IMR-90 (cell line): ENCODE measurements at regions not wholly inside any gene's neighbourhood (a gene's known extent, or its start where the extent isn't known, plus 50 kb on each side); places are given as distances from the start of the nearest gene placed in this dataset.

Experiments used
- ATAC-seq: fragments of 200-7000 bp; cut with Tn5 transposase; 2 replicates; pipeline ENCODE4 v1.9.1; 2020; ENCODE audit warnings: low read depth, mild to moderate bottlenecking, moderate library complexity
- BruUV-seq: library from RNA; stranded (reverse); fragments of 400-500 nt; replicated peaks from 2 replicates; lab custom pipeline; 2021; lab: Mats Ljungman, UMichigan
- CTCF ChIA-PET: fragments of 300-600 bp; formaldehyde crosslinking; extraction: SDS; loops from one replicate; lab custom pipeline; 2021; ENCODE audit warnings: antibody characterized with exemption; lab: Yijun Ruan, JAX
- POLR2A ChIA-PET: fragments of 300-600 bp; sonication (Branson Sonifier 250); formaldehyde crosslinking; loops from one replicate; lab custom pipeline; 2022; ENCODE audit warnings: antibody characterized with exemption; ENCODE audit not compliant: unreplicated experiment; lab: Charles Lee
- DNase-seq: peaks from one replicate; pipeline ENCODE4 v3.0.0; 2013
- H2AFZ ChIP-seq: replicated peaks from 2 replicates; pipeline ENCODE3; 2013; ENCODE audit warnings: low read length, mild to moderate bottlenecking; ENCODE audit not compliant: poor library complexity
- H2AK5ac ChIP-seq: 2 replicates; pipeline ENCODE4 v1.6.1; 2013; ENCODE audit warnings: low read depth, low read length, inconsistent platforms
- H2AK9ac ChIP-seq: replicated peaks from 2 replicates; pipeline ENCODE3; 2013; ENCODE audit warnings: mild to moderate bottlenecking, low read depth, low read length, moderate library complexity; ENCODE audit not compliant: poor library complexity
- H2BK120ac ChIP-seq: 2 replicates; pipeline ENCODE4 v1.6.1; 2013; ENCODE audit warnings: low read depth, low read length, inconsistent platforms
- H2BK15ac ChIP-seq: 3 replicates; pipeline ENCODE4 v1.6.1; 2013; ENCODE audit warnings: low read depth, low read length, inconsistent platforms
- H2BK20ac ChIP-seq: 2 replicates; pipeline ENCODE4 v1.6.1; 2013; ENCODE audit warnings: low read depth, mild to moderate bottlenecking, inconsistent platforms, low read length, moderate library complexity
- H2BK5ac ChIP-seq: 2 replicates; pipeline ENCODE4 v1.6.1; 2013; ENCODE audit warnings: mild to moderate bottlenecking, low read depth, low read length, inconsistent platforms; ENCODE audit not compliant: poor library complexity, severe bottlenecking
- H3K14ac ChIP-seq: replicated peaks from 2 replicates; pipeline ENCODE4 v1.6.1; 2013; ENCODE audit warnings: low read depth, low read length, inconsistent platforms
- H3K18ac ChIP-seq: 2 replicates; pipeline ENCODE4 v1.6.1; 2013; ENCODE audit warnings: low read depth, low read length, control low read depth
- H3K23ac ChIP-seq: 2 replicates; pipeline ENCODE4 v1.6.1; 2013; ENCODE audit warnings: low read depth, low read length, inconsistent platforms
- H3K27ac ChIP-seq: 2 replicates; pipeline ENCODE4 v1.5.1; 2013; ENCODE audit warnings: mild to moderate bottlenecking, control low read depth, low read length; ENCODE audit not compliant: insufficient read depth
- H3K27me3 ChIP-seq: 2 replicates; pipeline ENCODE4 v1.6.1; 2013; ENCODE audit warnings: low read length; ENCODE audit not compliant: control insufficient read depth, insufficient read depth
- H3K36me3 ChIP-seq: 2 replicates; pipeline ENCODE4 v1.6.1; 2013; ENCODE audit warnings: low read length, mixed read lengths; ENCODE audit not compliant: control insufficient read depth, insufficient read depth
- H3K4ac ChIP-seq: 2 replicates; pipeline ENCODE4 v1.6.1; 2013; ENCODE audit warnings: low read depth, low read length, inconsistent platforms
- H3K4me1 ChIP-seq: 2 replicates; pipeline ENCODE4 v1.6.1; 2013; ENCODE audit warnings: low read length, mixed read lengths; ENCODE audit not compliant: control insufficient read depth, insufficient read depth
- H3K4me2 ChIP-seq: 2 replicates; pipeline ENCODE4 v1.6.1; 2013; ENCODE audit warnings: low read depth, mild to moderate bottlenecking, control low read depth, low read length, moderate library complexity
- H3K4me3 ChIP-seq: 2 replicates; pipeline ENCODE4 v1.5.1; 2013; ENCODE audit warnings: low read depth, mild to moderate bottlenecking, control low read depth, low read length, moderate library complexity; ENCODE audit not compliant: insufficient read depth
- H3K56ac ChIP-seq: 2 replicates; pipeline ENCODE4 v1.6.1; 2013; ENCODE audit warnings: low read length, inconsistent platforms; ENCODE audit not compliant: insufficient read depth; ENCODE audit errors: extremely low read depth
- H3K79me1 ChIP-seq, 2 experiments: 2 replicates each; pipeline ENCODE4 v1.6.1; 2013; ENCODE audit warnings: low read length in 2 of 2, inconsistent platforms in 1 of 2, low read depth in 1 of 2
- H3K9ac ChIP-seq: 2 replicates; pipeline ENCODE4 v1.6.1; 2013; ENCODE audit warnings: low read depth, low read length, control low read depth
- H3K9me1 ChIP-seq: 2 replicates; pipeline ENCODE4 v1.6.1; 2013; ENCODE audit warnings: low read length, inconsistent platforms; ENCODE audit not compliant: insufficient read depth
- H3K9me3 ChIP-seq: 2 replicates; pipeline ENCODE4 v1.6.1; 2013; ENCODE audit warnings: low read length; ENCODE audit not compliant: control insufficient read depth, insufficient read depth
- H4K20me1 ChIP-seq: 2 replicates; pipeline ENCODE4 v1.6.1; 2013; ENCODE audit warnings: low read length, inconsistent platforms; ENCODE audit not compliant: insufficient read depth
- H4K5ac ChIP-seq: 2 replicates; pipeline ENCODE4 v1.6.1; 2013; ENCODE audit warnings: mild to moderate bottlenecking, low read depth, low read length, control low read depth
- H4K8ac ChIP-seq, 2 experiments: 2 replicates each; pipeline ENCODE4 v1.6.1; 2013; ENCODE audit warnings: low read depth in 2 of 2, low read length in 2 of 2, control low read depth in 1 of 2, inconsistent platforms in 1 of 2
- H4K91ac ChIP-seq: 2 replicates; pipeline ENCODE4 v1.6.1; 2013; ENCODE audit warnings: low read depth, low read length, inconsistent platforms; ENCODE audit not compliant: insufficient read depth
- BHLHE40 ChIP-seq: fragments of 150-350 bp; IDR thresholded peaks from 2 replicates; pipeline ENCODE4 v1.6.1; 2016; ENCODE audit warnings: mild to moderate bottlenecking, low read depth, low read length
- ELK1 ChIP-seq: fragments of 150-350 bp; IDR thresholded peaks from 2 replicates; pipeline ENCODE4 v1.6.1; 2016; ENCODE audit warnings: low read depth, mild to moderate bottlenecking, low read length, moderate library complexity, borderline replicate concordance
- WGBS, 2 experiments: methylation state at CpG; one replicate each; pipeline versions ENCODE4 v1.1.5 to v1.1.7; 2013; ENCODE audit warnings: missing lambda C conversion rate in 2 of 2; ENCODE audit not compliant: insufficient read length in 1 of 2; ENCODE audit errors: extremely low coverage in 2 of 2; 5-methylcytosine and 5-hydroxymethylcytosine counted together
- dilution Hi-C: fragments of 300-500 bp; cut with HindIII; formaldehyde crosslinking; loops from one replicate; pipeline ENCODE4 v1.14.3; 2018; ENCODE audit warnings: low sequenced_read_pairs; ENCODE audit not compliant: unreplicated experiment
- in situ Hi-C: fragments of 300-500 bp; cut with MboI; formaldehyde crosslinking; loops from 3 replicates; pipeline ENCODE4 v1.14.3; 2019; ENCODE audit warnings: low sequenced_read_pairs, inconsistent platforms, mixed read lengths
- intact Hi-C: fragments of 100-400 bp; cut with micrococcal nuclease; formaldehyde crosslinking; loops from 2 replicates; pipeline ENCODE4 v1.10.0; 2022

- TF ChIP-seq ELK1 (no peak), BHLHE40 (no peak)
- Histone ChIP-seq H4K5ac (no peak overlapping the region), H2BK120ac (no peak overlapping the region), H3K27me3 (peaks cover 9% of the 10 kb centered on the region), H2AK9ac (no peak overlapping the region), H2AFZ (no peak overlapping the region), H3K4ac (no peak overlapping the region), H3K18ac (no peak overlapping the region), H2BK20ac (no peak overlapping the region), H4K20me1 (no peaks in the 10 kb centered on the region), H2AK5ac (no peak overlapping the region), H3K4me2 (no peak overlapping the region), H2BK5ac (no peak overlapping the region), H4K91ac (no peak overlapping the region), H3K23ac (no peak overlapping the region), H3K14ac (no peak overlapping the region), H3K56ac (no peak overlapping the region), H3K79me1 (no peaks in the 10 kb centered on the region), H2BK15ac (no peak overlapping the region), H3K27ac (no peak overlapping the region), H3K4me3 (no peak overlapping the region), H3K36me3 (no peaks in the 10 kb centered on the region), H3K9me3 (no peaks in the 10 kb centered on the region), H4K8ac (no peak overlapping the region), H3K9me1 (no peaks in the 10 kb centered on the region), H3K4me1 (no peaks in the 10 kb centered on the region), H3K9ac (no peak overlapping the region)
- ATAC-seq, result no peak
- DNase-seq, result no peak
- dilution Hi-C loops (no loop called here), intact Hi-C loops (no loop called here), in situ Hi-C loops (no loop called here)
- no CpG with 5 or more reads among the region's 3 CpGs for WGBS, 2 experiments
- ChIA-PET POLR2A (no interaction called here), CTCF (no interaction called here)
- no TSS peak for BruUV-seq
These were observed 268.7 kb downstream of the MTX2 start for GRCh38 chr2:176537932-176538331.
